GM21529 (cell line): ENCODE measurements at regions not wholly inside any gene's neighbourhood (a gene's known extent, or its start where the extent isn't known, plus 50 kb on each side); places are given as distances from the start of the nearest gene placed in this dataset.

Source experiments
- ATAC-seq: cut with Tn5 transposase; IDR thresholded peaks from one replicate; pipeline ENCODE4 v1.9.1; 2021; ENCODE audit not compliant: unreplicated experiment

- no peak for ATAC-seq
Observed at GRCh38 chr13:54841682-54842081, 1813.1 kb downstream of the OLFM4 start.

- ATAC-seq: no peak
Observed at GRCh38 chr13:54845351-54845965, 1816.8 kb downstream of the OLFM4 start.

GRCh38 chr13:54852831-54853230 is 1824.2 kb downstream of the OLFM4 start:
- no peak for ATAC-seq

- ATAC-seq: no peak
Observed at GRCh38 chr13:54859827-54860226, 1831.2 kb downstream of the OLFM4 start.

GRCh38 chr13:54875111-54875510 is 1846.5 kb downstream of the OLFM4 start:
- no peak for ATAC-seq

- no peak for ATAC-seq
Observed at GRCh38 chr13:54879036-54879435, 1850.4 kb downstream of the OLFM4 start.

- no peak for ATAC-seq
Observed at GRCh38 chr13:54884682-54885081, 1856.1 kb downstream of the OLFM4 start.

- ATAC-seq: no peak
Observed at GRCh38 chr13:54890976-54891375, 1862.4 kb downstream of the OLFM4 start.

GRCh38 chr13:54901316-54901715 is 1872.7 kb downstream of the OLFM4 start:
- no peak for ATAC-seq

GRCh38 chr13:54912367-54912766 is 1883.8 kb downstream of the OLFM4 start:
- no peak for ATAC-seq

- no peak for ATAC-seq
Observed at GRCh38 chr13:54913668-54914067, 1885.1 kb downstream of the OLFM4 start.

- ATAC-seq: no peak
Observed at GRCh38 chr13:54927538-54927937, 1898.9 kb downstream of the OLFM4 start.

- no peak for ATAC-seq
Observed at GRCh38 chr13:54928071-54928470, 1899.5 kb downstream of the OLFM4 start.

- ATAC-seq: no peak
Observed at GRCh38 chr13:54934121-54934520, 1905.5 kb downstream of the OLFM4 start.

GRCh38 chr13:54945973-54946372 is 1917.4 kb downstream of the OLFM4 start:
- ATAC-seq: no peak

- ATAC-seq: no peak
Observed at GRCh38 chr13:54949735-54950134, 1921.1 kb downstream of the OLFM4 start.

- ATAC-seq: no peak
Observed at GRCh38 chr13:54950546-54950945, 1921.9 kb downstream of the OLFM4 start.

GRCh38 chr13:54953786-54954185 is 1925.2 kb downstream of the OLFM4 start:
- ATAC-seq: no peak

GRCh38 chr13:54958781-54959180 is 1930.2 kb downstream of the OLFM4 start:
- no peak for ATAC-seq

GRCh38 chr13:54965881-54966280 is 1937.3 kb downstream of the OLFM4 start:
- no peak for ATAC-seq

GRCh38 chr13:54972838-54973237 is 1944.2 kb downstream of the OLFM4 start:
- no peak for ATAC-seq

GRCh38 chr13:54975676-54976075 is 1947.1 kb downstream of the OLFM4 start:
- ATAC-seq: no peak

- ATAC-seq: no peak
Observed at GRCh38 chr13:54980651-54981050, 1952.0 kb downstream of the OLFM4 start.
